D721Med (cell line): ENCODE measurements at regions not wholly inside any gene's neighbourhood (a gene's known extent, or its start where the extent isn't known, plus 50 kb on each side); places are given as distances from the start of the nearest gene placed in this dataset.

ENCODE experiments used
- DNase-seq: peaks from one replicate; pipeline ENCODE4 v3.0.0; 2011; ENCODE audit warnings: low spot score; ENCODE audit not compliant: insufficient read length
- FAIRE-seq: peaks from 2 replicates; lab custom pipeline; 2011; peaks lifted over from hg19 to GRCh38; lab: Jason Lieb, UNC
- CTCF ChIP-seq: IDR thresholded peaks from 2 replicates; pipeline ENCODE4 v1.5.1; 2012; ENCODE audit warnings: mild to moderate bottlenecking, control low read depth; ENCODE audit not compliant: insufficient read depth; ENCODE audit errors: missing control alignments

GRCh38 chr4:52329894-52330293 is 278.8 kb downstream of the SPATA18 start:
- FAIRE-seq (no peak), DNase-seq (no peak)
- no peak for TF ChIP-seq CTCF

- no peak for DNase-seq
- FAIRE-seq = no peak
- no peak for TF ChIP-seq CTCF
Measured at GRCh38 chr4:52343595-52343994, 292.5 kb downstream of the SPATA18 start.

- FAIRE-seq (no peak), DNase-seq (no peak)
- TF ChIP-seq CTCF = no peak
Measured at GRCh38 chr4:52350926-52351325, 299.8 kb downstream of the SPATA18 start.

GRCh38 chr4:52358366-52358765 is 300.7 kb downstream of the USP46 start:
- FAIRE-seq (no peak), DNase-seq (no peak)
- no peak for TF ChIP-seq CTCF

- no peak for TF ChIP-seq CTCF
- FAIRE-seq (no peak), DNase-seq (no peak)
Measured at GRCh38 chr4:52358883-52359321, 300.2 kb downstream of the USP46 start.

GRCh38 chr4:52366191-52366590 is 292.9 kb downstream of the USP46 start:
- no peak for TF ChIP-seq CTCF
- FAIRE-seq = no peak
- no peak for DNase-seq

GRCh38 chr4:52366621-52367020 is 292.5 kb downstream of the USP46 start:
- FAIRE-seq = no peak
- no peak for TF ChIP-seq CTCF
- no peak for DNase-seq
